ENCODE measurements at regions not wholly inside any gene's neighbourhood (a gene's known extent, or its start where the extent isn't known, plus 50 kb on each side); places are given as distances from the start of the nearest gene placed in this dataset.

GRCh38 chr5:58273711-58274110, 186.2 kb downstream of the PLK2 start:
- H3K27ac ChIP-seq, result no peak overlapping the region
- TF ChIP-seq CTCF (IDR thresholded peaks at IDR 0.05; ENCODE audit: poor library complexity), result no peak
- TF ChIP-seq EZH2phosphoT487 (IDR thresholded peaks at IDR 0.05; ENCODE audit: low read depth, severe bottlenecking, unreplicated experiment), result no peak
- TF ChIP-seq EZH2 (IDR thresholded peaks at IDR 0.05; ENCODE audit: borderline replicate concordance), result no peak
- H2AFZ ChIP-seq, result no peak overlapping the region

GRCh38 chr5:58268268-58268667, 191.6 kb downstream of the PLK2 start:
- H3K9me2 ChIP-seq (replicated peaks; ENCODE audit: insufficient read depth), result no peaks in the 10 kb centered on the region
- H3K27ac ChIP-seq, result no peak overlapping the region
- DNase-seq (ENCODE audit: low spot score), result no peak
- no peaks in the 10 kb centered on the region for H3K4me1 ChIP-seq (ENCODE audit: insufficient read depth)
- H2AFZ ChIP-seq, result no peak overlapping the region
- H4K20me1 ChIP-seq (ENCODE audit: insufficient read depth, poor library complexity, severe bottlenecking), result no peaks in the 10 kb centered on the region
- H3K27me3 ChIP-seq, result no peaks in the 10 kb centered on the region
- H3K4me2 ChIP-seq, result no peak overlapping the region
- no peaks in the 10 kb centered on the region for H3K79me2 ChIP-seq
- TF ChIP-seq CTCF (IDR thresholded peaks at IDR 0.05; ENCODE audit: poor library complexity) (no peak), EZH2 (IDR thresholded peaks at IDR 0.05; ENCODE audit: borderline replicate concordance) (no peak), EZH2phosphoT487 (IDR thresholded peaks at IDR 0.05; ENCODE audit: low read depth, severe bottlenecking, unreplicated experiment) (no peak)
- WGBS (ENCODE audit: low lambda C conversion rate, missing lambda C conversion rate), result 95% methylated on average over 4 of the region's 4 CpGs
- no peaks in the 10 kb centered on the region for H3K36me3 ChIP-seq (replicated peaks; ENCODE audit: insufficient read depth, low read depth)
- no peak overlapping the region for H3K4me3 ChIP-seq
- no peaks in the 10 kb centered on the region for H3K9me3 ChIP-seq (ENCODE audit: low read depth)

More at GRCh38 chr5:58273711-58274110, 186.2 kb downstream of the PLK2 start:
- DNase-seq (ENCODE audit: low spot score), result no peak
- H3K9me2 ChIP-seq (replicated peaks; ENCODE audit: insufficient read depth), result no peaks in the 10 kb centered on the region
- no peak overlapping the region for H3K4me3 ChIP-seq
- no peak overlapping the region for H3K4me2 ChIP-seq
- H3K9me3 ChIP-seq (ENCODE audit: low read depth), result no peaks in the 10 kb centered on the region
- WGBS (ENCODE audit: low lambda C conversion rate, missing lambda C conversion rate), result 69% methylated on average over 2 of the region's 2 CpGs
- no peaks in the 10 kb centered on the region for H4K20me1 ChIP-seq (ENCODE audit: insufficient read depth, poor library complexity, severe bottlenecking)
- H3K79me2 ChIP-seq, result no peaks in the 10 kb centered on the region
- no peaks in the 10 kb centered on the region for H3K27me3 ChIP-seq
- H3K36me3 ChIP-seq (replicated peaks; ENCODE audit: insufficient read depth, low read depth), result no peaks in the 10 kb centered on the region
- H3K4me1 ChIP-seq (ENCODE audit: insufficient read depth), result no peaks in the 10 kb centered on the region

- Histone ChIP-seq H3K4me2 (no peak overlapping the region), H2AFZ (no peak overlapping the region)
Measured at GRCh38 chr5:58266402-58266801, 193.5 kb downstream of the PLK2 start.

More at GRCh38 chr5:58266402-58266801, 193.5 kb downstream of the PLK2 start:
- H3K9me3 ChIP-seq (ENCODE audit: low read depth), result no peaks in the 10 kb centered on the region
- H3K4me1 ChIP-seq (ENCODE audit: insufficient read depth), result no peaks in the 10 kb centered on the region
- no peaks in the 10 kb centered on the region for H3K79me2 ChIP-seq
- no peak overlapping the region for H3K4me3 ChIP-seq
- TF ChIP-seq EZH2 (IDR thresholded peaks at IDR 0.05; ENCODE audit: borderline replicate concordance) (no peak), EZH2phosphoT487 (IDR thresholded peaks at IDR 0.05; ENCODE audit: low read depth, severe bottlenecking, unreplicated experiment) (no peak), CTCF (IDR thresholded peaks at IDR 0.05; ENCODE audit: poor library complexity) (no peak)
- no peaks in the 10 kb centered on the region for H3K27me3 ChIP-seq
- no peaks in the 10 kb centered on the region for H3K9me2 ChIP-seq (replicated peaks; ENCODE audit: insufficient read depth)
- H3K27ac ChIP-seq, result no peak overlapping the region
- DNase-seq (ENCODE audit: low spot score), result no peak
- H4K20me1 ChIP-seq (ENCODE audit: insufficient read depth, poor library complexity, severe bottlenecking), result no peaks in the 10 kb centered on the region
- no peaks in the 10 kb centered on the region for H3K36me3 ChIP-seq (replicated peaks; ENCODE audit: insufficient read depth, low read depth)

Data from hepatocyte (in vitro differentiated cells).